Caco-2 (cell line): ENCODE measurements at regions not wholly inside any gene's neighbourhood (a gene's known extent, or its start where the extent isn't known, plus 50 kb on each side); places are given as distances from the start of the nearest gene placed in this dataset.

Source experiments
- BruUV-seq: library from RNA; stranded (reverse); fragments of 400-500 nt; replicated peaks from 2 replicates; lab custom pipeline; 2021; lab: Mats Ljungman, UMichigan
- CTCF ChIA-PET: fragments of 300-600 bp; sonication (Branson Sonifier 250); formaldehyde crosslinking; loops from one replicate; lab custom pipeline; 2022; ENCODE audit warnings: antibody characterized with exemption; lab: Charles Lee
- POLR2A ChIA-PET: fragments of 300-600 bp; sonication (Branson Sonifier 250); formaldehyde crosslinking; loops from one replicate; lab custom pipeline; 2022; ENCODE audit warnings: antibody characterized with exemption; lab: Charles Lee
- DNase-seq, 2 experiments: peaks; one replicate each; pipeline versions ENCODE4 v3.0.0 to v3.0.0-alpha.2; 2020 to 2022
- H3K27me3 ChIP-seq: replicated peaks from 2 replicates; pipeline ENCODE4 v1.6.0; 2011; ENCODE audit warnings: low read length; ENCODE audit not compliant: control insufficient read depth, insufficient read depth
- H3K36me3 ChIP-seq: 2 replicates; pipeline ENCODE4 v1.5.1; 2011; ENCODE audit warnings: low read length; ENCODE audit not compliant: control insufficient read depth, insufficient read depth
- H3K4me1 ChIP-seq: fragments of 250-450 bp; sonication (Bioruptor Pico); 2 replicates; pipeline ENCODE4 v1.5.1; 2020; ENCODE audit warnings: mild to moderate bottlenecking
- H3K4me3 ChIP-seq: 2 replicates; pipeline ENCODE4 v1.5.1; 2011; ENCODE audit warnings: low read depth, mild to moderate bottlenecking, control low read depth, low read length
- H3K9me3 ChIP-seq: fragments of 250-450 bp; sonication (Bioruptor Pico); 2 replicates; pipeline ENCODE4 v1.5.1; 2020; ENCODE audit warnings: mild to moderate bottlenecking, moderate library complexity
- H3K27ac Mint-ChIP-seq: one replicate; pipeline ENCODE4 v1.8.0; 2022; ENCODE audit warnings: mixed read lengths; ENCODE audit not compliant: unreplicated experiment
- H3K27me3 Mint-ChIP-seq: one replicate; pipeline ENCODE4 v1.8.0; 2022; ENCODE audit warnings: mixed read lengths; ENCODE audit not compliant: insufficient read depth, unreplicated experiment
- H3K36me3 Mint-ChIP-seq: one replicate; pipeline ENCODE4 v1.8.0; 2022; ENCODE audit warnings: mild to moderate bottlenecking, mixed read lengths; ENCODE audit not compliant: insufficient read depth, unreplicated experiment
- H3K4me1 Mint-ChIP-seq: one replicate; pipeline ENCODE4 v1.8.0; 2022; ENCODE audit warnings: low read depth, mixed read lengths; ENCODE audit not compliant: unreplicated experiment
- H3K4me3 Mint-ChIP-seq: one replicate; pipeline ENCODE4 v1.8.0; 2022; ENCODE audit warnings: mild to moderate bottlenecking, moderate library complexity, mixed read lengths; ENCODE audit not compliant: unreplicated experiment
- H3K9me3 Mint-ChIP-seq: one replicate; pipeline ENCODE4 v1.8.0; 2022; ENCODE audit warnings: mixed read lengths; ENCODE audit not compliant: unreplicated experiment
- CTCF ChIP-seq, 2 experiments: fragments of 200-600 bp in 1 of 2; IDR thresholded peaks; 1 replicate in 1 of 2; 2 replicates in 1 of 2; pipeline versions ENCODE4 v1.5.1 to v1.8.0; 2011 to 2022; ENCODE audit warnings: antibody characterized with exemption in 1 of 2, control low read depth in 1 of 2, inconsistent platforms in 1 of 2, low read depth in 1 of 2, low read length in 1 of 2, mild to moderate bottlenecking in 1 of 2, moderate library complexity in 1 of 2; ENCODE audit not compliant: insufficient read depth in 1 of 2, severe bottlenecking in 1 of 2, unreplicated experiment in 1 of 2
- intact Hi-C: fragments of 100-400 bp; cut with micrococcal nuclease; formaldehyde crosslinking; loops from one replicate; pipeline ENCODE4 v1.10.0; 2022; ENCODE audit not compliant: unreplicated experiment

- intact Hi-C loops = no loop called here
- H3K27ac Mint-ChIP-seq = no peak overlapping the region
- CTCF ChIA-PET = no interaction called here
- peaks cover 4% of the 10 kb centered on the region; the same call in 1 of the 2 replicates for H3K4me1 ChIP-seq
- H3K4me3 Mint-ChIP-seq = no peak overlapping the region
- POLR2A ChIA-PET = no interaction called here
- TF ChIP-seq CTCF (IDR thresholded peaks at IDR 0.05; ENCODE audit: insufficient read depth in 1 of 2, low read depth in 1 of 2, low read length in 1 of 2, severe bottlenecking in 1 of 2, unreplicated experiment in 1 of 2) = no peak
- DNase-seq = peak in 1 of 2 experiments; percentile 3
- no TSS peak for BruUV-seq
- no peaks in the 10 kb centered on the region for H3K36me3 Mint-ChIP-seq
- no peaks in the 10 kb centered on the region for H3K27me3 ChIP-seq
- no peaks in the 10 kb centered on the region for H3K36me3 ChIP-seq
- no peaks in the 10 kb centered on the region for H3K4me1 Mint-ChIP-seq
- no peaks in the 10 kb centered on the region for H3K9me3 Mint-ChIP-seq
- H3K9me3 ChIP-seq = no peaks in the 10 kb centered on the region
- H3K4me3 ChIP-seq = no peak overlapping the region
- H3K27me3 Mint-ChIP-seq = peaks cover 9% of the 10 kb centered on the region
These were observed 60.3 kb upstream of the SHB start for GRCh38 chr9:38129366-38129765.

- no peaks in the 10 kb centered on the region for H3K4me1 Mint-ChIP-seq
- Histone ChIP-seq H3K4me3 (no peak overlapping the region), H3K27me3 (no peaks in the 10 kb centered on the region), H3K9me3 (no peaks in the 10 kb centered on the region), H3K36me3 (no peaks in the 10 kb centered on the region), H3K4me1 (peaks cover 4% of the 10 kb centered on the region; the same call in 1 of the 2 replicates)
- H3K36me3 Mint-ChIP-seq = no peaks in the 10 kb centered on the region
- no peak for DNase-seq
- TF ChIP-seq CTCF (IDR thresholded peaks at IDR 0.05; ENCODE audit: insufficient read depth in 1 of 2, low read depth in 1 of 2, low read length in 1 of 2, severe bottlenecking in 1 of 2, unreplicated experiment in 1 of 2) = no peak
- intact Hi-C loops = no loop called here
- no peak overlapping the region for H3K27ac Mint-ChIP-seq
- H3K4me3 Mint-ChIP-seq = no peak overlapping the region
- no peaks in the 10 kb centered on the region for H3K9me3 Mint-ChIP-seq
- peaks cover 9% of the 10 kb centered on the region for H3K27me3 Mint-ChIP-seq
- POLR2A ChIA-PET = no interaction called here
- no TSS peak for BruUV-seq
- CTCF ChIA-PET = no interaction called here
These were observed 59.8 kb upstream of the SHB start for GRCh38 chr9:38128752-38129270.

- TF ChIP-seq CTCF (IDR thresholded peaks at IDR 0.05; ENCODE audit: insufficient read depth in 1 of 2, low read depth in 1 of 2, low read length in 1 of 2, severe bottlenecking in 1 of 2, unreplicated experiment in 1 of 2) = no peak
- peak in 1 of 2 experiments; percentile 19 for DNase-seq
- no peaks in the 10 kb centered on the region for H3K36me3 Mint-ChIP-seq
- no peak overlapping the region for H3K4me3 Mint-ChIP-seq
- Histone ChIP-seq H3K36me3 (no peaks in the 10 kb centered on the region), H3K4me3 (no peak overlapping the region), H3K4me1 (peaks cover 4% of the 10 kb centered on the region; the same call in 1 of the 2 replicates), H3K9me3 (no peaks in the 10 kb centered on the region), H3K27me3 (no peaks in the 10 kb centered on the region)
- H3K27me3 Mint-ChIP-seq = peaks cover 9% of the 10 kb centered on the region
- H3K4me1 Mint-ChIP-seq = no peaks in the 10 kb centered on the region
- ChIA-PET POLR2A (no interaction called here), CTCF (no interaction called here)
- intact Hi-C loops = no loop called here
- H3K9me3 Mint-ChIP-seq = no peaks in the 10 kb centered on the region
- no TSS peak for BruUV-seq
- H3K27ac Mint-ChIP-seq = no peak overlapping the region
These were observed 58.3 kb upstream of the SHB start for GRCh38 chr9:38127271-38127839.
